ENCODE measurements at regions not wholly inside any gene's neighbourhood (a gene's known extent, or its start where the extent isn't known, plus 50 kb on each side); places are given as distances from the start of the nearest gene placed in this dataset.

GRCh38 chr2:13821255-13821880 is 811.1 kb upstream of the LRATD1 start:
- TF ChIP-seq CTCF (IDR thresholded peaks at IDR 0.05) (no peak), POLR2AphosphoS5 (IDR thresholded peaks at IDR 0.05; ENCODE audit: insufficient read depth in 1 of 2, low read depth in 1 of 2) (no peak), POLR2A (IDR thresholded peaks at IDR 0.05) (no peak)

Data from vagina (tissue), 2 donors.